K562 (cell line): ENCODE measurements at regions not wholly inside any gene's neighbourhood (a gene's known extent, or its start where the extent isn't known, plus 50 kb on each side); places are given as distances from the start of the nearest gene placed in this dataset.

Experiments used
- ATAC-seq: fragments of 200-7000 bp; cut with Tn5 transposase; 3 replicates; pipeline ENCODE4 v1.9.1; 2020; ENCODE audit warnings: moderate library complexity
- BruUV-seq: library from RNA; stranded (reverse); fragments of 400-500 nt; replicated peaks from 2 replicates; lab custom pipeline; 2021; lab: Mats Ljungman, UMichigan
- CTCF ChIA-PET: fragments of 300-600 bp; formaldehyde crosslinking; extraction: SDS; loops from one replicate; lab custom pipeline; 2021; ENCODE audit warnings: low intra/inter-chr PET ratio; lab: Yijun Ruan, JAX
- POLR2A ChIA-PET: fragments of 300-600, 350-650 bp; sonication (Branson Sonifier 250); formaldehyde crosslinking; extraction: SDS; loops from one replicate; lab custom pipeline; 2021; ENCODE audit warnings: antibody characterized with exemption, inconsistent platforms; lab: Yijun Ruan, JAX
- DNase-seq, 4 experiments: peaks; one replicate each; pipeline versions ENCODE4 v3.0.0 to v3.0.0-alpha.2; 2011 to 2018; ENCODE audit warnings: low spot score in 3 of 4, mixed read lengths in 3 of 4; ENCODE audit errors: extremely low read depth in 1 of 4
- FAIRE-seq: peaks from 2 replicates; lab custom pipeline; 2011; peaks lifted over from hg19 to GRCh38; lab: Jason Lieb, UNC
- H2AFZ ChIP-seq: 2 replicates; pipeline ENCODE4 v1.6.0; 2011; ENCODE audit warnings: low read depth, low read length, control low read depth, inconsistent platforms
- H3K27ac ChIP-seq: fragments of 200-600 bp; 3 replicates; pipeline ENCODE4 v1.8.0; 2011; ENCODE audit warnings: low read depth, mild to moderate bottlenecking, control low read depth, inconsistent platforms, low read length, moderate library complexity, mixed read lengths; ENCODE audit errors: extremely low read depth
- H3K27me3 ChIP-seq, 2 experiments: fragments of 300-600 bp in 1 of 2; 2 replicates in 1 of 2; 3 replicates in 1 of 2; pipeline versions ENCODE4 v1.6.0 to v1.8.0; 2011; ENCODE audit warnings: inconsistent platforms in 2 of 2, low read length in 2 of 2, mild to moderate bottlenecking in 1 of 2, mixed read lengths in 1 of 2, moderate library complexity in 1 of 2; ENCODE audit not compliant: control insufficient read depth in 2 of 2, insufficient read depth in 2 of 2
- H3K36me3 ChIP-seq: fragments of 300-600 bp; 3 replicates; pipeline ENCODE4 v1.8.0; 2011; ENCODE audit warnings: mild to moderate bottlenecking, low read length, inconsistent platforms; ENCODE audit not compliant: control insufficient read depth, insufficient read depth
- H3K4me1 ChIP-seq, 2 experiments: fragments of 200-600 bp in 1 of 2; replicated peaks in 1 of 2; 2 replicates in 1 of 2; 3 replicates in 1 of 2; pipeline versions ENCODE4 v1.5.1 to v1.8.0; 2011; ENCODE audit warnings: inconsistent platforms in 2 of 2, low read length in 2 of 2, mild to moderate bottlenecking in 1 of 2, mixed read lengths in 1 of 2, moderate library complexity in 1 of 2; ENCODE audit not compliant: control insufficient read depth in 2 of 2, insufficient read depth in 2 of 2
- H3K4me2 ChIP-seq: 2 replicates; pipeline ENCODE4 v1.6.1; 2011; ENCODE audit warnings: low read length, control low read depth, inconsistent platforms, mixed read lengths; ENCODE audit not compliant: insufficient read depth
- H3K4me3 ChIP-seq: fragments of 200-600 bp; sonication (generic), shearing (Covaris generic); 2 replicates; pipeline ENCODE4 v1.5.1; 2016; ENCODE audit warnings: control low read depth, inconsistent platforms
- H3K79me2 ChIP-seq: fragments of 200-600 bp; 3 replicates; pipeline ENCODE4 v1.8.0; 2011; ENCODE audit warnings: low read length, inconsistent platforms; ENCODE audit not compliant: control insufficient read depth, insufficient read depth
- H3K9ac ChIP-seq, 2 experiments: 2 replicates each; pipeline versions ENCODE4 v1.6.0 to v1.6.1; 2011; ENCODE audit warnings: low read depth in 2 of 2, low read length in 2 of 2, control low read depth in 1 of 2, inconsistent platforms in 1 of 2, mild to moderate bottlenecking in 1 of 2, mixed read lengths in 1 of 2; ENCODE audit not compliant: insufficient read depth in 1 of 2
- H3K9me1 ChIP-seq: one replicate; pipeline ENCODE4 v1.6.0; 2011; ENCODE audit warnings: inconsistent platforms, mild to moderate bottlenecking, low read length, moderate library complexity; ENCODE audit not compliant: control insufficient read depth, insufficient read depth
- H3K9me3 ChIP-seq: replicated peaks from 2 replicates; pipeline ENCODE4 v1.5.1; 2011; ENCODE audit warnings: low read depth, low read length, inconsistent platforms; ENCODE audit not compliant: control insufficient read depth, insufficient read depth
- H4K20me1 ChIP-seq: replicated peaks from 2 replicates; pipeline ENCODE4 v1.6.1; 2011; ENCODE audit warnings: low read length, inconsistent platforms, mixed read lengths; ENCODE audit not compliant: control insufficient read depth, insufficient read depth
- MNT ChIP-seq, 2 experiments: fragments of 450-650 bp; conservative IDR thresholded peaks; 2 replicates each; pipeline ENCODE4 v1.6.1; 2017; ENCODE audit warnings: mild to moderate bottlenecking in 2 of 2, moderate library complexity in 2 of 2
- MXD1 ChIP-seq: fragments of 250-450 bp; sonication (Bioruptor Pico); IDR thresholded peaks from 2 replicates; pipeline ENCODE4 v1.8.0; 2021; ENCODE audit warnings: borderline replicate concordance, mild to moderate bottlenecking, moderate library complexity; ENCODE audit not compliant: poor library complexity, severe bottlenecking
- RREB1 ChIP-seq: fragments of 250-450 bp; sonication (Bioruptor Pico); IDR thresholded peaks from 2 replicates; pipeline ENCODE4 v1.4.0; 2020
- SMARCE1 ChIP-seq: fragments of 450-650 bp; IDR thresholded peaks from 2 replicates; pipeline ENCODE4 v1.7.1; 2016; ENCODE audit warnings: mild to moderate bottlenecking
- TCFL5 ChIP-seq: fragments of 250-450 bp; sonication (Bioruptor Pico); conservative IDR thresholded peaks from 2 replicates; pipeline ENCODE4 v1.6.1; 2021; ENCODE audit warnings: mild to moderate bottlenecking, moderate library complexity, matching md5 sums
- ZBTB2 ChIP-seq: fragments of 450-650 bp; IDR thresholded peaks from 2 replicates; pipeline ENCODE4 v1.6.1; 2016; ENCODE audit warnings: antibody characterized with exemption
- ZBTB49 ChIP-seq: sonication (generic); formaldehyde crosslinking; IDR thresholded peaks from 2 replicates; pipeline ENCODE4 v1.8.0; 2022; ENCODE audit warnings: missing genetic modification reagents, mild to moderate bottlenecking, borderline replicate concordance
- whole genome bisulfite sequencing: fragments of 100-300 bp; shearing (Covaris generic); methylation state at CpG from one replicate; pipeline ENCODE4 v1.1.6; 2016; ENCODE audit warnings: low coverage, mixed read lengths; ENCODE audit not compliant: insufficient coverage; ENCODE audit errors: missing lambda C conversion rate; 5-methylcytosine and 5-hydroxymethylcytosine counted together
- in situ Hi-C: fragments of 300-500 bp; cut with MboI; formaldehyde crosslinking; loops from 4 replicates; pipeline ENCODE4 v1.15.0; 2018; ENCODE audit warnings: inconsistent platforms, mixed read lengths
- intact Hi-C: fragments of 100-400 bp; cut with micrococcal nuclease; formaldehyde crosslinking; loops from 2 replicates; pipeline ENCODE4 v1.14.2; 2022

- H3K79me2 ChIP-seq: no peaks in the 10 kb centered on the region
- peak overlapping the region; percentile 19; the same call in 1 of the 2 replicates for H3K4me2 ChIP-seq
- H2AFZ ChIP-seq: peak overlapping the region; percentile 78
- H3K4me1 ChIP-seq: peaks cover 3 to 11% of the 10 kb centered on the region in 2 experiments; a peak in 4 of 5 replicates
- no peaks in the 10 kb centered on the region for H3K27me3 ChIP-seq
- ATAC-seq: peak; percentile 100
- H3K36me3 ChIP-seq: no peaks in the 10 kb centered on the region
- H3K9me1 ChIP-seq: no peaks in the 10 kb centered on the region
- peak; percentile 70 for FAIRE-seq
- DNase-seq: peak; percentile 63 to 73 (median 68)
- 27% methylated on average over 4 of the region's 4 CpGs for whole genome bisulfite sequencing
- in situ Hi-C loops (no loop called here), intact Hi-C loops (no loop called here)
- no peaks in the 10 kb centered on the region for H3K9me3 ChIP-seq
- ChIA-PET POLR2A (no interaction called here), CTCF (no interaction called here)
- no TSS peak for BruUV-seq
- H3K4me3 ChIP-seq: no peak overlapping the region
- no peak overlapping the region for H3K27ac ChIP-seq
- H4K20me1 ChIP-seq: no peaks in the 10 kb centered on the region
- H3K9ac ChIP-seq: no peak overlapping the region
- TF ChIP-seq RREB1 (CRISPR knock-in tag) (no peak), MNT (conservative IDR thresholded peaks at IDR 0.05) (0 out of 4 replicates have a peak, but pooled peaks of 1 of the 2 experiments have one; percentile 15), ZBTB49 (CRISPR knock-in tag) (no peak), SMARCE1 (no peak), ZBTB2 (no peak), MXD1 (CRISPR knock-in tag) (no peak), TCFL5 (CRISPR knock-in tag) (no peak)
These were observed 85.3 kb downstream of the ZNF518B start for GRCh38 chr4:10371869-10372471.
